Lower leg skin (tissue), 4 donors: ENCODE measurements at regions not wholly inside any gene's neighbourhood (a gene's known extent, or its start where the extent isn't known, plus 50 kb on each side); places are given as distances from the start of the nearest gene placed in this dataset.

Experiments
- DNase-seq, 2 donors: peaks; one replicate each; pipeline ENCODE4 v3.0.0-alpha.2; 2019; ENCODE audit warnings: low spot score in 2 of 2
- H3K4me3 ChIP-seq: fragments of 200-600 bp; sonication (generic); 2 replicates; pipeline ENCODE4 v1.5.1; 2017; ENCODE audit warnings: mild to moderate bottlenecking, low read depth; ENCODE audit not compliant: poor library complexity, severe bottlenecking
- POLR2A ChIP-seq, 2 donors: fragments of 450-650 bp; IDR thresholded peaks; one replicate each; pipeline ENCODE4 v1.6.1; 2016 to 2017; ENCODE audit warnings: antibody characterized with exemption in 2 of 2, mild to moderate bottlenecking in 1 of 2, moderate library complexity in 1 of 2
- WGBS, 2 donors: methylation state at CpG; one replicate each; pipeline ENCODE4 v1.1.5; 2018; 5-methylcytosine and 5-hydroxymethylcytosine counted together
- intact Hi-C: fragments of 100-400 bp; cut with DNase I; formaldehyde crosslinking; loops from one replicate; pipeline ENCODE4 v1.15.0; 2023; ENCODE audit warnings: low total_unique reads
- TF ChIP-seq, protein P1 (sequence below), 3 donors: fragments of 450-650 bp; IDR thresholded peaks; one replicate each; pipeline ENCODE4 v1.5.1; 2016; ENCODE audit warnings: antibody characterized with exemption in 3 of 3, mild to moderate bottlenecking in 3 of 3, moderate library complexity in 2 of 3

DNA sequence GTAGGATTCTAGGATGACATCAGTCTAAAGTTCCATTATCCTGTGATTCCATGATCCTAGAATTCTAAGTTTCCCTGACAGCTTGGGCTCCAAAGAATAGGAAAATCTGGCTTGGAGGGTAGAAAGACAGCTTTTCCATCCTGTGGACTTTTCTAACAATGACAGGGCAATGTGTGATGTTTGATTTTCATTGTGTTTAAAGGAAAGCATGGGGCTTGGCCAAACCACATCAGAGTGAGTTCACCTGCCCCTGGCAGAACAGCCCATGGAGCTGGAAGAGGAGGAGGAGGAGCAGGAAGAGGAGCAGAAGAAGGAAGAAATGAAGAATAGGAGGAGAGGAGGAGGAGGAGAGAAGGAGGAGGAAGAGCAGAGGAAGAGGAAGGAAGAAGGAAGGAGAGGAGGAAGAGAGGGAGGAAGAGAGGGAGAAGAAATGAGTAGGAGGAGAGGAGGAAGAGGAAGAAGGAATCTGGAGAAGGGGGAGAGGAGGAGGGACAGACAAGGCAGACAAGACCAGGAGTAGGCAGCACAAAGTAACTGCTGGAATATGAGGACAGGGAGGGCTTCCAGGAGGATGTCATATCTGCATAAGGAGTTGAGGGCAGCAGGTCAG is 53.1 kb upstream of the WNT11 start:
- intact Hi-C loops: no loop called here
- no peak overlapping the region for H3K4me3 ChIP-seq
- no peak for DNase-seq
- no peak for TF ChIP-seq POLR2A (IDR thresholded peaks at IDR 0.05)
- TF ChIP-seq, protein P1, sequence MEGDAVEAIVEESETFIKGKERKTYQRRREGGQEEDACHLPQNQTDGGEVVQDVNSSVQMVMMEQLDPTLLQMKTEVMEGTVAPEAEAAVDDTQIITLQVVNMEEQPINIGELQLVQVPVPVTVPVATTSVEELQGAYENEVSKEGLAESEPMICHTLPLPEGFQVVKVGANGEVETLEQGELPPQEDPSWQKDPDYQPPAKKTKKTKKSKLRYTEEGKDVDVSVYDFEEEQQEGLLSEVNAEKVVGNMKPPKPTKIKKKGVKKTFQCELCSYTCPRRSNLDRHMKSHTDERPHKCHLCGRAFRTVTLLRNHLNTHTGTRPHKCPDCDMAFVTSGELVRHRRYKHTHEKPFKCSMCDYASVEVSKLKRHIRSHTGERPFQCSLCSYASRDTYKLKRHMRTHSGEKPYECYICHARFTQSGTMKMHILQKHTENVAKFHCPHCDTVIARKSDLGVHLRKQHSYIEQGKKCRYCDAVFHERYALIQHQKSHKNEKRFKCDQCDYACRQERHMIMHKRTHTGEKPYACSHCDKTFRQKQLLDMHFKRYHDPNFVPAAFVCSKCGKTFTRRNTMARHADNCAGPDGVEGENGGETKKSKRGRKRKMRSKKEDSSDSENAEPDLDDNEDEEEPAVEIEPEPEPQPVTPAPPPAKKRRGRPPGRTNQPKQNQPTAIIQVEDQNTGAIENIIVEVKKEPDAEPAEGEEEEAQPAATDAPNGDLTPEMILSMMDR (IDR thresholded peaks at IDR 0.05): no peak

DNA sequence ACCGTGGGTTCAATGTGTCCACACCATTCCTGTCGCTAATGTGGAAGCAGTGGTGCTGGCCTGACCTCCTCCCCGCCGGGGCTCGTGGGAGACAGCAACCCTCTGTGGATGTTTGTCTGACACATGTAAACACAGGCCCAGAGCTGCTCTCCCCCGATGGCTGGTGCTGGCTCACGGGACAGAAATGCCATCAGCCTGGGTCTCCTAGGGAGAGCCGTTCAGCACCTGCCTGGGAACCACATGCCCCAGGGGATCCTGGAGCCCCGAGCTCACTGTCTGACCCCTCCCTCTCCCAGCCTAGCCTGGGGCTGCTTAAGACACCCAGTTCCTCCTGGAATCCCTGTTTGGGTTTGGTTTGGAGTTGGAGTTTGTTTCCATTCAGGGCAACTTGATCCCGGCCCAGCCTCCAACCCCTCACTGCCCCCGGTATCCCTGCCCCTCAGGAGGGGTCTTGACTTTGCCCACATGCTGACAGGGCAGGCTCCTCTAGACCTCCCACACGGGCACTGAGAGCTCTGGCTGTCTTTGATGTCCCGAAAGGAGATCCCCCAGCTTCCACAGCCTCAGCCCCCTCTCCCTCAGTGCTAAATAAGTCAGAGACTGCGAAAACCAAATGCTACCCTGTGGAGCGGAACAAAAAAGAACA is 50.9 kb upstream of the WNT11 start:
- H3K4me3 ChIP-seq: no peak overlapping the region
- no peak for DNase-seq
- WGBS, 2 donors: 57 to 68% methylated on average over 8 to 14 of the region's 15 CpGs
- intact Hi-C loops: no loop called here
- TF ChIP-seq, protein P1 (IDR thresholded peaks at IDR 0.05): no peak
- no peak for TF ChIP-seq POLR2A (IDR thresholded peaks at IDR 0.05)

DNA sequence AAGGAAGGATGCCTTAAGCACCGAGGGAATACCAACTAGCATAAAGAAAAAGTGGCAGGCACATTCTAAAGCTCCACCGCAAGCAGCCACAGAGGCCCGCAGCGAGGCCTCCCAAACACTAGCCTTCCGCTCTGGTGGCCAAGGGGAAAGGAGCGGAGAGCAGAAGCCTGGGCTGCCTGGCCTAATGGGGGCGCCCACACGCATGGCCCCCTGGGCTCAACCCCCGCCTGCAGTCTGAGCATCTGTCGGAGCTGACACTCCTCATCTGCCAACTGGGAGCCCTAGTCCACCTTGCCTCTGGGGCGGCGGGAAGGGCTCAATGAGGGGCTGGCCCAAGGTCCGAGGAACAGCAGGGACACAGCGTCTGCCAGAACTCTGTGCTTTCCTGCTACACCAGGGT is 50.1 kb upstream of the WNT11 start:
- no peak for DNase-seq
- TF ChIP-seq, protein P1 (IDR thresholded peaks at IDR 0.05): no peak
- TF ChIP-seq POLR2A (IDR thresholded peaks at IDR 0.05): no peak
- H3K4me3 ChIP-seq: no peak overlapping the region
- 84 to 89% methylated on average over 14 of the region's 14 CpGs for WGBS, 2 donors
- intact Hi-C loops: no loop called here
